Left ventricle myocardium inferior (tissue), 1 donor: ENCODE measurements at regions not wholly inside any gene's neighbourhood (a gene's known extent, or its start where the extent isn't known, plus 50 kb on each side); places are given as distances from the start of the nearest gene placed in this dataset.

Source experiments
- DNase-seq: peaks from one replicate; pipeline ENCODE4 v3.0.0-alpha.2; 2020
- H3K27ac ChIP-seq: fragments of 200-600 bp; replicated peaks from 2 replicates; pipeline ENCODE4 v1.8.0; 2021
- H3K27me3 ChIP-seq: fragments of 200-600 bp; 2 replicates; pipeline ENCODE4 v1.8.0; 2021; ENCODE audit warnings: low read depth
- H3K36me3 ChIP-seq: fragments of 200-600 bp; 2 replicates; pipeline ENCODE4 v1.8.0; 2021
- H3K4me1 ChIP-seq: fragments of 200-600 bp; 2 replicates; pipeline ENCODE4 v1.8.0; 2021
- H3K4me3 ChIP-seq: fragments of 200-600 bp; 2 replicates; pipeline ENCODE4 v1.8.0; 2021; ENCODE audit warnings: mild to moderate bottlenecking, moderate library complexity
- H3K9me3 ChIP-seq: fragments of 200-600 bp; replicated peaks from 2 replicates; pipeline ENCODE4 v1.8.0; 2021
- intact Hi-C: fragments of 100-400 bp; cut with micrococcal nuclease; formaldehyde crosslinking; loops from one replicate; pipeline ENCODE4 v1.11.0; 2022
- TF ChIP-seq, protein P1 (sequence below): fragments of 200-600 bp; IDR thresholded peaks from 2 replicates; pipeline ENCODE4 v1.8.0; 2021; ENCODE audit warnings: antibody characterized with exemption, mild to moderate bottlenecking, borderline replicate concordance
- donor health status: DM: no; HTN: yes; CAD: no; lungs with severe emphysema.

DNA sequence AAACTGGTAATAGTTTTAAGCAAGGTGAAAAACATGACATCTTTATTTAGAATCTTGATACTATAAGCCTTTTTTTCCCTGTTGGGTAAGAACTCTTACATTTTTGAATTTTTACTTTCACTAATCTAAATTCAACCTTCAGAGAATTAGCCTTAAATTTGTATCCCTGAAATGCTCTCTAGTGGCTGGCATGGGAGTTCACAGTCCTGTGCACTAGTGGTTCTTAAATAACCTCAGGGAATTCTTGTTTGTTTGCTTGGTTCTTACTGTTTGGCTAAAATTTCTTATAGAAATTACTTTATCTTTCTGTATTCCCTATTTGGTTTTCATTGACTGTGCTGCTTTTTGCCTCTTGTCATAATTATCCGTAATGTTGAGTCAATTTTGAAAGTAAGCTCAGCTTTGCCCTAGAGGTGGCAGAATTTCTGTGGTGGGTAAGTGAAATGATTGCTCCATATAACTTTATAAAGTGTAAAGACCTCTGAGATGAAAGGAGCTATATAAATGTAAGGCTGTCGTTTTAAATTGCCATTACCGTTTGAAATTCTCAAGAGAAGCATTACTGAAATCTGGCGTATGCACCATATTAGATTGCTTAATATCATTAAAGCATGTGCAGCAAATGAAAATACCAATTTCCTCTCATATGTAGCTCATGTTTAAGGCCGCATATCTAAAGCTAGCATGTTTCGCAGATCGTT, 391.3 kb upstream of the FIGN start:
- TF ChIP-seq, protein P1, sequence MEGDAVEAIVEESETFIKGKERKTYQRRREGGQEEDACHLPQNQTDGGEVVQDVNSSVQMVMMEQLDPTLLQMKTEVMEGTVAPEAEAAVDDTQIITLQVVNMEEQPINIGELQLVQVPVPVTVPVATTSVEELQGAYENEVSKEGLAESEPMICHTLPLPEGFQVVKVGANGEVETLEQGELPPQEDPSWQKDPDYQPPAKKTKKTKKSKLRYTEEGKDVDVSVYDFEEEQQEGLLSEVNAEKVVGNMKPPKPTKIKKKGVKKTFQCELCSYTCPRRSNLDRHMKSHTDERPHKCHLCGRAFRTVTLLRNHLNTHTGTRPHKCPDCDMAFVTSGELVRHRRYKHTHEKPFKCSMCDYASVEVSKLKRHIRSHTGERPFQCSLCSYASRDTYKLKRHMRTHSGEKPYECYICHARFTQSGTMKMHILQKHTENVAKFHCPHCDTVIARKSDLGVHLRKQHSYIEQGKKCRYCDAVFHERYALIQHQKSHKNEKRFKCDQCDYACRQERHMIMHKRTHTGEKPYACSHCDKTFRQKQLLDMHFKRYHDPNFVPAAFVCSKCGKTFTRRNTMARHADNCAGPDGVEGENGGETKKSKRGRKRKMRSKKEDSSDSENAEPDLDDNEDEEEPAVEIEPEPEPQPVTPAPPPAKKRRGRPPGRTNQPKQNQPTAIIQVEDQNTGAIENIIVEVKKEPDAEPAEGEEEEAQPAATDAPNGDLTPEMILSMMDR, result peak; percentile 41
- Histone ChIP-seq H3K4me3 (no peak overlapping the region), H3K9me3 (no peaks in the 10 kb centered on the region), H3K27ac (no peak overlapping the region), H3K27me3 (no peaks in the 10 kb centered on the region), H3K36me3 (no peaks in the 10 kb centered on the region), H3K4me1 (no peaks in the 10 kb centered on the region)
- intact Hi-C loops, result no loop called here
- DNase-seq, result no peak

DNA sequence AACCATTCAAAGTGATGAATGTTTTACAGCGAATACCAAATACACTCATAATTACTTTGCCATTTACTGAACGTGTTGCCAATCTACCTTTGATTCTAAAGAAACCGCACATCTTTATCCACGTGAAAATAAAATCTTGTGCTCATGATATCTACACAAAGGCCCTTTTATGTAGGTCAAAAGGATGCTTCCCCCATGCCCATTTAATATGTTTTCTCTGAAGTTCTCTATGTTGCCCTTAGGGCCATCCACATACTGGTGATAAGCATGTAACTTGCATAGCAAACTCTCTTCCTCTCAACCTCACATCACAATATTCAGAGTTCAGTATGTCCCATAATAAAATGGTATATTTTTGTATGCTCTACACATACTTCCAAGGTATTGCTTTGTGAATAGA, 380.0 kb upstream of the FIGN start:
- Histone ChIP-seq H3K9me3 (no peaks in the 10 kb centered on the region), H3K27ac (no peak overlapping the region), H3K4me3 (no peak overlapping the region), H3K27me3 (no peaks in the 10 kb centered on the region), H3K36me3 (no peaks in the 10 kb centered on the region), H3K4me1 (no peaks in the 10 kb centered on the region)
- intact Hi-C loops, result no loop called here
- no peak for DNase-seq
- TF ChIP-seq, protein P1, result no peak

DNA sequence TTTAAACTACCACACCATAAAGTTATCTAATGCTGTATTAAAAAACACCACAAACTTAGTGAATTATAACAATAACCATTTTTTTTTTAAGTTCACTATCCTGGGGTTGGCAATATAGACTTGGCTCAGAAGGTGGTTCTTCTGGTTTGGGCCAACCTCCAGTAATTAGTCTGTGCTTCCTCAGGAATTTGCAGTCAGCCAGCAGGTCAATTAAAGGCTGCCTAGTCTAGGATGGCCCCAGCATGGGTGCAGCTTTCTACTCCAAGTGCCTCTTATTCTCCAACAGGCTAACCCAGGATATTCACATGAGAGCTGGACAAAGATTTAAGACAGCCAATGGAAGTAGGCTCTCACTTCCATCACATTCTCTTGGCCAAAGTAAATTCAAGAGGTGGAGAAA, 379.1 kb upstream of the FIGN start:
- TF ChIP-seq, protein P1, result no peak

DNA sequence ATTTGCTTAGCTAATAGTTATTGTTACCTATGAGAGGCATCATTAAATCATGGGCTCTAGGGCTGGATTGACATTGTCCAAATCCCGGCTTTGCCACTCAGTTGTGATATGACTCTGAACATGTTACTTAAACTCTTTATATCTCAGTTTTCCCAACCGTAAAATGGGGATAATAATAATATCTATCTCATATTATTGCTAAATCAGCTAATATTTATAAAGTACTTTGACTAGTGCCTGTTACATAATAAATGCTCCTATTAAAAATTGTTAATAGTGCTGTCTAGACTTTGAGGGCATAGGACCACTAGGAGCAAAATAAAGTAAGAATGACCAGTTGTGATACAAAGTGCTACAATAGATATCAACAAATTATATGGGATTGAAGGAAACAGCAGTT, 376.3 kb upstream of the FIGN start:
- TF ChIP-seq, protein P1, result no peak
- no peak overlapping the region for H3K4me3 ChIP-seq
- intact Hi-C loops, result no loop called here
- no peaks in the 10 kb centered on the region for H3K4me1 ChIP-seq
- H3K27me3 ChIP-seq, result no peaks in the 10 kb centered on the region
- H3K36me3 ChIP-seq, result no peaks in the 10 kb centered on the region
- no peaks in the 10 kb centered on the region for H3K9me3 ChIP-seq
- no peak for DNase-seq
- H3K27ac ChIP-seq, result no peak overlapping the region

More for the DNA sequence above, 379.1 kb upstream of the FIGN start:
- H3K4me1 ChIP-seq, result no peaks in the 10 kb centered on the region
- no peaks in the 10 kb centered on the region for H3K9me3 ChIP-seq
- no peak for DNase-seq
- no peak overlapping the region for H3K4me3 ChIP-seq
- H3K36me3 ChIP-seq, result no peaks in the 10 kb centered on the region
- intact Hi-C loops, result no loop called here
- H3K27ac ChIP-seq, result no peak overlapping the region
- no peaks in the 10 kb centered on the region for H3K27me3 ChIP-seq

DNA sequence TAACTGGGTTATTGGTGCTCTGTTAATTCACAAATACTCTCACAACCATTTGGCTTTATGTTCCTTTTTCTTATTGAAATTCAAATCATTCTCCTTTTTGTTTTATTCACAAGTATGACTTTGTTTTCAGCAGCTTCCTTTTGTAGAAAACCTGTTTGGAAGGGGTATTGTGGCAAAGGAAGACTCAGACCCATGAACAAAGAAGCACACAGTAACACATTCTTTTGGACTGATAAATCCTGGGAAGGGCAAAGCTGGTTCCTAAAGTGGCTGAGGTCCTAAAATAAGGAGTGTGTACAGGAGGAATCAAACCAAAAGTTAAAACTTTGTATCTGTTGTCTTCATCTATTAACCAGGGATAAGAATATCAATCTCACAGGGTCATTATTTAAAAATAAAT, 374.7 kb upstream of the FIGN start:
- intact Hi-C loops, result no loop called here
- TF ChIP-seq, protein P1, result no peak

More for the DNA sequence above, 374.7 kb upstream of the FIGN start:
- Histone ChIP-seq H3K27ac (no peak overlapping the region), H3K27me3 (no peaks in the 10 kb centered on the region), H3K36me3 (no peaks in the 10 kb centered on the region), H3K4me3 (no peak overlapping the region), H3K9me3 (no peaks in the 10 kb centered on the region), H3K4me1 (no peaks in the 10 kb centered on the region)
- DNase-seq, result no peak
